ENCODE measurements at regions not wholly inside any gene's neighbourhood (a gene's known extent, or its start where the extent isn't known, plus 50 kb on each side); places are given as distances from the start of the nearest gene placed in this dataset.

GRCh38 chr15:81471151-81471550, 97.1 kb upstream of the TMC3 start:
- no peak for ATAC-seq
- Mint-ChIP-seq H3K27ac (no peak overlapping the region), H3K36me3 (peaks cover 0 to 6% of the 10 kb centered on the region in 2 donors), H3K9me3 (peaks cover 2 to 6% of the 10 kb centered on the region in 2 donors)
- no peak for DNase-seq (ENCODE audit: low spot score in 2 of 2)

- DNase-seq (ENCODE audit: low spot score in 2 of 2) = no peak
- H3K36me3 Mint-ChIP-seq = peaks cover 11 to 21% of the 10 kb centered on the region in 2 donors
- H3K9me3 Mint-ChIP-seq = peaks cover 19 to 20% of the 10 kb centered on the region in 2 donors
- no peak for ATAC-seq
- no peak overlapping the region for H3K27ac Mint-ChIP-seq
These were observed 95.1 kb upstream of the TMC3 start for GRCh38 chr15:81469154-81469553.

- Mint-ChIP-seq H3K36me3 (peaks cover 11 to 33% of the 10 kb centered on the region in 2 donors), H3K27ac (no peak overlapping the region), H3K9me3 (peaks cover 30 to 33% of the 10 kb centered on the region in 2 donors)
- no peak for ATAC-seq
- DNase-seq (ENCODE audit: low spot score in 2 of 2) = no peak
These were observed 92.7 kb upstream of the TMC3 start for GRCh38 chr15:81466741-81467140.

GRCh38 chr15:81454024-81454423, 80.0 kb upstream of the TMC3 start:
- H3K36me3 Mint-ChIP-seq = no peaks in the 10 kb centered on the region
- DNase-seq (ENCODE audit: low spot score in 2 of 2) (no peak), ATAC-seq (no peak)
- H3K27ac Mint-ChIP-seq = no peak overlapping the region
- H3K9me3 Mint-ChIP-seq = peaks cover 0 to 7% of the 10 kb centered on the region in 2 donors

- DNase-seq (ENCODE audit: low spot score in 2 of 2) (no peak), ATAC-seq (no peak)
- Mint-ChIP-seq H3K9me3 (peaks cover 0 to 8% of the 10 kb centered on the region in 2 donors), H3K36me3 (no peaks in the 10 kb centered on the region), H3K27ac (no peak overlapping the region)
These were observed 76.7 kb upstream of the TMC3 start for GRCh38 chr15:81450721-81451120.

- no peak for DNase-seq (ENCODE audit: low spot score in 2 of 2)
- ATAC-seq = no peak
- Mint-ChIP-seq H3K27ac (no peak overlapping the region), H3K36me3 (no peaks in the 10 kb centered on the region), H3K9me3 (peaks cover 0 to 8% of the 10 kb centered on the region in 2 donors)
These were observed 75.9 kb upstream of the TMC3 start for GRCh38 chr15:81449836-81450474.

GRCh38 chr15:81443040-81443820, 69.2 kb upstream of the TMC3 start:
- no peak for ATAC-seq
- DNase-seq (ENCODE audit: low spot score in 2 of 2) = no peak
- Mint-ChIP-seq H3K9me3 (peaks cover 0 to 8% of the 10 kb centered on the region in 2 donors), H3K27ac (no peak overlapping the region), H3K36me3 (no peaks in the 10 kb centered on the region)

- Mint-ChIP-seq H3K36me3 (no peaks in the 10 kb centered on the region), H3K27ac (no peak overlapping the region), H3K9me3 (peaks cover 0 to 8% of the 10 kb centered on the region in 2 donors)
- no peak for ATAC-seq
- DNase-seq (ENCODE audit: low spot score in 2 of 2) = no peak
These were observed 68.4 kb upstream of the TMC3 start for GRCh38 chr15:81442454-81442853.

GRCh38 chr15:81434851-81435250, 60.8 kb upstream of the TMC3 start:
- DNase-seq (ENCODE audit: low spot score in 2 of 2) (no peak), ATAC-seq (no peak)
- no peaks in the 10 kb centered on the region for H3K36me3 Mint-ChIP-seq
- H3K9me3 Mint-ChIP-seq = peaks cover 0 to 3% of the 10 kb centered on the region in 2 donors
- H3K27ac Mint-ChIP-seq = no peak overlapping the region

GRCh38 chr15:81433462-81433861, 59.4 kb upstream of the TMC3 start:
- H3K36me3 Mint-ChIP-seq = no peaks in the 10 kb centered on the region
- DNase-seq (ENCODE audit: low spot score in 2 of 2) (no peak), ATAC-seq (no peak)
- H3K27ac Mint-ChIP-seq = no peak overlapping the region
- peaks cover 0 to 3% of the 10 kb centered on the region in 2 donors for H3K9me3 Mint-ChIP-seq

GRCh38 chr15:81432179-81432578, 58.2 kb upstream of the TMC3 start:
- no peaks in the 10 kb centered on the region for H3K36me3 Mint-ChIP-seq
- DNase-seq (ENCODE audit: low spot score in 2 of 2) = no peak
- H3K27ac Mint-ChIP-seq = no peak overlapping the region
- H3K9me3 Mint-ChIP-seq = peaks cover 0 to 3% of the 10 kb centered on the region in 2 donors
- ATAC-seq = no peak

GRCh38 chr15:81427176-81427575, 53.2 kb upstream of the TMC3 start:
- peaks cover 0 to 3% of the 10 kb centered on the region in 2 donors for H3K9me3 Mint-ChIP-seq

GRCh38 chr15:81425905-81426304, 51.9 kb upstream of the TMC3 start:
- H3K27ac Mint-ChIP-seq = no peak overlapping the region
- no peaks in the 10 kb centered on the region for H3K9me3 Mint-ChIP-seq
- no peaks in the 10 kb centered on the region for H3K36me3 Mint-ChIP-seq
- ATAC-seq = no peak
- DNase-seq (ENCODE audit: low spot score in 2 of 2) = no peak

More at GRCh38 chr15:81427176-81427575, 53.2 kb upstream of the TMC3 start:
- Mint-ChIP-seq H3K27ac (no peak overlapping the region), H3K36me3 (no peaks in the 10 kb centered on the region)
- ATAC-seq = no peak
- no peak for DNase-seq (ENCODE audit: low spot score in 2 of 2)
